GM12892 (cell line): ENCODE measurements at regions not wholly inside any gene's neighbourhood (a gene's known extent, or its start where the extent isn't known, plus 50 kb on each side); places are given as distances from the start of the nearest gene placed in this dataset.

ENCODE experiments used
- DNase-seq: peaks from one replicate; pipeline ENCODE4 v3.0.0; 2011; ENCODE audit not compliant: insufficient read length
- FAIRE-seq: peaks from 2 replicates; lab custom pipeline; 2011; peaks lifted over from hg19 to GRCh38; lab: Jason Lieb, UNC
- POLR2A ChIP-seq: IDR thresholded peaks from 2 replicates; pipeline ENCODE4 v1.6.1; 2011; ENCODE audit warnings: low read depth, low read length, control low read depth
- POLR2AphosphoS5 ChIP-seq: IDR thresholded peaks from 2 replicates; pipeline ENCODE4 v1.6.1; 2011; ENCODE audit warnings: low read depth, low read length, control low read depth
- TAF1 ChIP-seq: IDR thresholded peaks from 2 replicates; pipeline ENCODE4 v1.6.1; 2011; ENCODE audit warnings: low read depth, mild to moderate bottlenecking, control low read depth, low read length, borderline replicate concordance

DNA sequence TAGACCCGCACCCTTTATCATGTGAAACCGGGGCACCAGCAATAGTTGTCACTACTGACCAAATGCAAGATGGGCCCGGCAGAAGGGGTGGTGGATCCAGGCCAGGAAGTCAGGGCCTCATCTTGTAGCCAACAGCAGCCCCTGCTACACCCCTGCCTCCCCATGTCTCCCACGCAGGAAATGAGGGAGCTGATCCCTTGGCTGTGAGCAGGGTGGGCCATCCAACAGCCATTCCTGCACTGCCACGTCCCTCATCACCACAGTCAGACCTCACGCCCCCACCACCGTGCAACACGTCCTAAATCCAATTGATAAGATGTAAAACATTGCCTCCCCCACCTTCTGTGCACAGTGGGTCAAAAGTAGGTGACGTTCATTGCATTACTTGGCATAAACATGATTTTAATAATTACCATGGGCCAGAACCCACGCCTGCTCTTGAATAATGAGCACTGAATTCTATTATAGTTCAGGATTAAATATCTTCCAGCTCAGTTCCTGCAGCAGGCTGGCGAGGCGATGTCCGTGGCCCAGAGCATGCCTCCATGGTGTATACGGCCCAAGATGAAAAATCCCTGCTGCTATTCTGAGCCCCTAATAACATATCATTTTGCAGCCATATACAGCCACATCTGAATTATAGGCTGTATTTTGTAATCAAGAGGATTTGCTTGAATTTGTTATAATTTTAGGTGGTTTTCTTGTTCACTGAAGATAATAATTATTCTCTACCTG, 1373.8 kb downstream of the BRD1 start:
- no peak for TF ChIP-seq POLR2AphosphoS5
- TF ChIP-seq POLR2A: no peak
- TF ChIP-seq TAF1: no peak
- FAIRE-seq (no peak), DNase-seq (no peak)

DNA sequence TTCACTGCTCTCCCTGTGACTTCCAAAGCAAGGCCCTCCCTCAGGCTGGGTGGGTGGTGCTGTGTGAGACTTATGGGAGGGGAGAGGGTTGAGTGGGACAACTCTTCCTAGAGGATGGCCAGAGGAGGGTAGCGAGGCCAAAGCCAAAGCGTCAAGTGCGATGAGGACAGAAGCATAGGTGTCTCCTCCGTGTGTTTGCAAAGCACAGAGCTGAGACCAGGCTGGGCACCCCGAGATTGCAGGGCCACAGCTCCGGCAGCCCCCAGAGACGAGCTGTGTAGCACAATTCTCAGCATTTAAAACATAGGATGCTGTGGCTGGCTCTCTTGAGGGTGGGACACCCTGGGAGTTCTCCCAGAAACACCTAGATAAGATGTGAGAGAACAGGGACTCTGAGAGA, 1374.5 kb downstream of the BRD1 start:
- DNase-seq (no peak), FAIRE-seq (no peak)
- TF ChIP-seq POLR2AphosphoS5 (no peak), POLR2A (no peak), TAF1 (no peak)

DNA sequence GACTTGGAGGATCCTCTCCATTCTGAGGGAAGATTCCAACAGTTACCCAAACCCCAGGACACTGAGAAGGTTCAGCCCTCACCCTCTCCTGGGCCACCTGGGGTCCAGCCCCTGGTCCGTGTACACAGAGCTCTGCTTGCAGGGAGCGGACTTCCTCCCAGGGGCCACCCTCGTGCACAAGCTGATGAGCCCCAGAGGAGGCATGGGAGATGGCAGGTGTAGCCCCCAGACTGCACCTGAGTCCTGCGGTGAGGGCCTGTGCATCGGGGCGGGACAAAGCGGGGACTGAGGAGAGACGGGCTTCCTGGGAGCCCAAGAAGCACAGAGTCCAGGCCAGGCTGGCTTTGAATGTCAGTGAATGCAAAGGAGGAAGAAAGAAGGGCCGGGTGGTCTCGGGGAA, 1374.9 kb downstream of the BRD1 start:
- FAIRE-seq (no peak), DNase-seq (no peak)
- TF ChIP-seq POLR2AphosphoS5 (no peak), TAF1 (no peak), POLR2A (no peak)

DNA sequence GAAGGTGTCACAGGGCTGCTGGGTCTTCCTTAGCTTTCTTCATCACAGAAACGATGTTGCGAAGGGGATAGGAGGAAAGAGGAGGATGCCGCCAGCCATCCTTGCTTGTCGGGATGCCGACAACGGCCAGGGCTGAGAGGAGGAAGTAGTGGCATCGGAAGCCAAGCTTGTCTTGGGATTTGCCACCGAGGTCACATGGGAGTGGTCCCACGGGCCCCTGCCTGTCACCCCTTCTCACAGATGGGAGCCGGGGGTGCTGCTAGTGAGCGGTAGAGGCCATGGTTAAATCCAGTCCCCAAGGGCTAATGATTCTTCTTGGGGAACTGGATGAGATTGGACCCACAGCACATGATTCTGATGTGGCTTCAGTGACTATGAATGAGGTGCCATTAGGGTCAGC, 1375.8 kb downstream of the BRD1 start:
- TF ChIP-seq POLR2A (no peak), TAF1 (no peak), POLR2AphosphoS5 (no peak)

DNA sequence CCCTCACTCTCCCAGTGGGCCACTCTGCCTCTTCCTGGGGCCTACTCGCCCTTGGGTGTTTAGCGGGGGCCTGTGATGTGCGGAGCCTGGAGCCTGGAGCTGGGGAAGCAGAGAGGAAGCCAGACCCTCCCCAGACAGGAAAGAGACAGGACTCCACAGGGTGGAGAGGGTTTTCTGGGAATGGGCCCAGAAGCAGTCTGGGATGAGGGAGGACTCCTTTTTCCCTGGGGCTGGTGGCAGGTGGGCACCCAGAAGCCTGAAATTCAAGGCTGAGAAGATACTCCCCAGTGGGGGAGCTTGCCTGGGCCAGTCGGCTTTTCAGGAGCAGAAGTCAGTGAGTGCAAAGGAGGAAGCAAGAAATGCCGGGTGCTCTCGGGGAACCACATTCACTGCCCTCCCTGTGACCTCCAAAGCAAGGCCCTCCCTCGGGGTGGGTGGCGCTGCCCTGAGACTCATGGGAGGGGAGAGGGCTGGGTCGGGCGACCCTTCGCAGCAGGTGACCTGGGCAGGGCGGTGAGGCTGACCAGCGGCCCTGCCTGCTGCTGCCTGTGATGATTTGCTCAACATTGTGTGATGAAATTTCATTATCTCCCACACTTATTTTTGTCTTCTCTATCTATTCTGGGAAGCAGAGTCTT, 1377.4 kb downstream of the BRD1 start:
- FAIRE-seq (no peak), DNase-seq (no peak)
- TF ChIP-seq TAF1 (no peak), POLR2AphosphoS5 (no peak), POLR2A (no peak)

More for the DNA sequence above, 1375.8 kb downstream of the BRD1 start:
- FAIRE-seq (no peak), DNase-seq (no peak)

DNA sequence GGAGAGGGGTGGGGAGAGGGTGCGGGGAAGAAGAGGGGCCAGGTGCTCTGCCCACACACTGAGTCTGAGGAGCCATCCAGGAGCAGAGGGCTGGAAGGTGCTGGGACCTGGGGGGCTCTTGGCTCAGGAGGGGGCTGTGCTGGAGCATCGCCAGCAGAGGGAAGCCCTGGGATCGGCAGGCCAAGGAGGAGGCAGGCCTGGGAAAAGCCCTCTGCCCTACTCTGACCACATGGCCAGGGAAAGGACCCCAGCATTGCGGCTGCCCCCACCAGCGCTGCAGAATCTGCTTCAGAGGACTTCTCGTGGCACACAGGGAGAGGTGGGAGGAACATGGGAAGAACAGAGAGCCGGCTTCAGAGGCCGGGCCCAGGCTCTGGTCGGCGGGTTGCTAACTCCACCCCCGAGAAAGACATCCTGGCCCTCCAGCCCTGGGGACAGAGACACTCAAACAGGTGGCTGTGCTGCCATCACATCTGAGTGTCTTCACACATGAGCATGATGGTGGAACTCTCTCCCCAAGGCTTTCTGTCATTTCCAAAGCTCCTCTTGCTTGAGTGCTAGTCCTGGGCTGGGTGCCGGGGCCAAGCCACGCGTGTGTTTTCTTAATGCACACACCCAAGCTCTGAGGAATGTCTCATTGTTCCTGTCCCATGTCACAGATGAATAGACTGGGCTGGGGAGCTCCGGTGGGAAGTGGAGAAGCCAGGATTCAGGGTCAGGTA, 1378.0 kb downstream of the BRD1 start:
- TF ChIP-seq POLR2AphosphoS5 (no peak), POLR2A (no peak), TAF1 (no peak)
- FAIRE-seq: no peak
- DNase-seq: no peak

DNA sequence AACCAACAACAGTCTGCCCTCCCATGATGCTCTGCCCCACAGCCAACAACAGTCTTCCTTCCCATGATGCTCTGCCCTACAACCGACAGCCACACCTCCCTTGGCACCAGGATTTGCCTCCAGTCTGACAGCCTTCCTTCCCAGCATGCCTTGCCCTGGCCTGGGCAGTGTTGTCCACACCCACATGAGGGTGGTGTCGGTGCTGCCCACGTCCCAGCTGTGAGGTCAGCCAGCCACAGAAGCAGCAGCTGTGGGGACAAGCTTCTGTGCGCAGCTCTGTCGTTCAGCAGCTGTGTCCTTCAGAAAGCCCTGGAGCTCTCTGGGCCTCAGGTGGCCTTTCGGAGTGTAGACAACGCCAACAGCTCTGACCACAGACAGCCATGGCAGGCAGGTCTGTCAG, 1378.9 kb downstream of the BRD1 start:
- FAIRE-seq (no peak), DNase-seq (no peak)
- TF ChIP-seq POLR2AphosphoS5 (no peak), POLR2A (no peak)

DNA sequence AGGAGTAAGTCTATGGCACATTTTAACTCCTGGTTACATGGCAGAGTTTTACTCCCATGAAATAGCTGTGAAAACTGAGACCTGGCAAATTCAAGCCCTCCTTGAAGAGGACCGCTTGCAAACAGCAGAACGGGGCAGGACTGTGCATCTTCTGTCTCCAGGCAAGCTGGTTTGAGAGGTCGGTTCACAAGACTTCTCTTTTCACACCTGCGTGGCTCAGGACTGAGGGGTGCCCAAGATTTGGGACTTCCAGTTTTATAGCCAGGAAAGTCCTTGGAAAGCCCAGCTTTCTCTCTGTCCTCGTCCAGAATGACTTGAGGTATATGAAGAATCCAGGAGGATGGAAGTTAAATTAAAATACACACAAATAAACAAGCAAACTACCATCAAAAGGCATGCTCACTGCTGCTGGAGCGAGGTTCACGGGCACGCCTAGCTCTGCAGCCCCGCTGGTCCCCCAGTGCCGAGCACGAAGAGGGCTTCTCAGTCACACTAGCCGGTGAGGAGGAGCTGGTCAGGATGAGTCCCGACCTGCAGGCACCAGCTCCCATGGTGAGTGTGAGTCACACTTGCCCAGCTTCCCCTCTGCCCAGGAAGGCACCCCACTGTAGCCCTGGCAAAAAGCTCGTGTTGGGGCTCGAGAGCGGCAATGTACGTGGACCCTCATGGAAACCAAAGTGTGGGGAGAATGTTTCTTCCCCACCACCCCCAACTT, 1382.4 kb downstream of the BRD1 start:
- FAIRE-seq: no peak
- DNase-seq: no peak
- TF ChIP-seq POLR2AphosphoS5 (no peak), POLR2A (no peak), TAF1 (no peak)

DNA sequence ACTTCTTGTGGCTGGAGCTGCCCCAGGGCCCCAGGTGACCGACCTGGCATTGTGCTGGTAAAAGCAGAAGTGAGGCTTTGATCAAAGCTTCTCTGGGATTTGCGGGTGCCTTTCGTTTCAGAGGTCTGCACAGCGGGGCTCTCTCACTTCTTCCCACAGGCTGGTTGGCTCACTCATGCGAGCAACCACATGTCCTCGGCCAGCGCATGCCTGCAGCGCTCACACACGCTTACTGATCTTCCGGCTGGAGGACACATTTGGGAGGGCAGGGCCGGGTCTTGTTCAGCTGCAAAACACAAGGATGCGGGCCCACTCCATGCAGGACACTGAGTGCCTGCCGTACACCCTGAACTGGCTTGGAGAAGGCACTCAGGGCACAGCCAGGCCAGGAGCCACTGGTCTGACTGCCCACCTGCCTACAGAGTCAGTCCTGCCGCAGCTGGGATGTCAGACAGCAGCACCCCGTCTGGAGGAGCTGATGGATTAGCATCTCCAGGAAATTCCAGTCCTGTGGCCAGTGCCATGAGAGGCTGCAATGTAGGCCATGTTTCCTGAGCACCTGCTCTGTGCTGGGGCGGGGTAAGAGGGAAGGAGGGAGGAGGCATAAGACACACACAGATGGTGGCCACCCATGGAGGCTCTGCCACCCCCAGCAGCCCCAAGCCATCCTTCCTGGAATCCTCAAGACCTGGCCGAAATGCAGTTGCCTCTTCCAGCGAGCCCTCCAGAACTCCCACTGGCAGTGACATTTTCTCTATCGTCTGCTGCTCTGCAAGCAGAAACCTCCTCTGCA, 1383.2 kb downstream of the BRD1 start:
- FAIRE-seq: no peak

DNA sequence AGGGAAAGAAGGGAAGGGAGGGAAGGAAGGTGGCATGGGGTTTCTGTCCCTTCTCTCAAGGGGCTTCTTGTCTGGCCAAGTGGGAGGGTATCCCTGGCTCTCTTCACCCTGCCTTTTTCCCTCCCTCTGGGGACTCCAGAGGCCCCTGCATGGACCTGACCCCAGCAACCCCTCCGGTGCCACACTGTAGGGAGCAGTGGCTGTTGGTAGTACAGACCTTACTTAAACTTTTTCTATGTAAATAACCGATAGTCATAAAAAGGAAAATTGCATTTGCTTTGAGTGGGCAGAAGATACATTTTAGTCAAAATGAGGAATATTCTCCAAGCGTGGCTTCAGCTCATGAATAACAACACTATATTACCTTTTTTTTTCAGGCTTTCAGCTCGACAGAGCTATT, 1384.0 kb downstream of the BRD1 start:
- DNase-seq (no peak), FAIRE-seq (no peak)
- TF ChIP-seq POLR2A: no peak
- no peak for TF ChIP-seq POLR2AphosphoS5
- TF ChIP-seq TAF1: no peak

More for the DNA sequence above, 1383.2 kb downstream of the BRD1 start:
- peak; percentile 47 for DNase-seq
- no peak for TF ChIP-seq TAF1
- TF ChIP-seq POLR2AphosphoS5: no peak
- no peak for TF ChIP-seq POLR2A

DNA sequence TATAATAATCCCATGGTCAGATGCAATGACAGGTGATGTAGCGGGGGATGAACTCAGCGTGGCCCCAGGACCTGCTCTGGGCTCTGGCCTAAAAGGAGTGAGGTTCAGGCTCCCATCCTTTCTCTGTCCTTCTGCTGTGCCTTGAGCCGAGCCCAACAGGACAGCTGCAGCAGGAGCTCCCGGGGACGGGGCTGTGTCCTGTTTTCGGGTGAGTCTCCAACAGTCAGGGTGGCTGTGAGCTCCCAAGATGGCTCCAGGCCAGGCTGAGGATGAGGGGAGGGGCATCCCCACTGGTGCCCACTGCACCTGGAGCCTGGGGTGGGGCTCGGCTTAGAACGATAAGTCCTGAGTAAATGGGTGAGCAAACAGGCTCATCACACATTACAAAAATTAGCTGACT, 1385.0 kb downstream of the BRD1 start:
- no peak for TF ChIP-seq TAF1
- FAIRE-seq (no peak), DNase-seq (no peak)
